Cardiac fibroblast (primary cell): ENCODE measurements at regions not wholly inside any gene's neighbourhood (a gene's known extent, or its start where the extent isn't known, plus 50 kb on each side); places are given as distances from the start of the nearest gene placed in this dataset.
A peak's percentile ranks its signal among the peaks of the same experiment; 100 is the strongest.

Experiments
- DNase-seq, 2 donors: peaks; one replicate each; pipeline versions ENCODE4 v3.0.0 to v3.0.0-alpha.2; 2010; ENCODE audit warnings: low read depth in 2 of 2
- H3K4me3 ChIP-seq, 2 donors: replicated peaks in 1 of 2; 1 replicate in 1 of 2; 2 replicates in 1 of 2; pipeline ENCODE4 v1.5.1; 2011; ENCODE audit warnings: low read depth in 2 of 2, low read length in 2 of 2, mild to moderate bottlenecking in 2 of 2, moderate library complexity in 1 of 2
- CTCF ChIP-seq: IDR thresholded peaks from one replicate; pipeline ENCODE4 v1.5.1; 2011; ENCODE audit warnings: low read depth, mild to moderate bottlenecking, low read length, inconsistent platforms

GRCh38 chr5:66518052-66518451, 78.1 kb upstream of the MAST4 start:
- DNase-seq: no peak
- TF ChIP-seq CTCF: no peak

GRCh38 chr5:66518753-66519152, 77.4 kb upstream of the MAST4 start:
- DNase-seq: peak; percentile 27 to 61
- no peak overlapping the region for H3K4me3 ChIP-seq
- TF ChIP-seq CTCF: no peak

More at GRCh38 chr5:66518052-66518451, 78.1 kb upstream of the MAST4 start:
- no peak overlapping the region for H3K4me3 ChIP-seq

- peak in 1 of 2 donors; percentile 18 for DNase-seq
- no peak overlapping the region for H3K4me3 ChIP-seq
- TF ChIP-seq CTCF: no peak
These were observed 76.6 kb upstream of the MAST4 start for GRCh38 chr5:66519626-66520025.

GRCh38 chr5:66520854-66521253, 75.3 kb upstream of the MAST4 start:
- DNase-seq: no peak
- no peak for TF ChIP-seq CTCF
- no peak overlapping the region for H3K4me3 ChIP-seq

- no peak for TF ChIP-seq CTCF
- DNase-seq: peak in 1 of 2 donors; percentile 13
- H3K4me3 ChIP-seq: no peak overlapping the region
These were observed 68.6 kb upstream of the MAST4 start for GRCh38 chr5:66527478-66528035.

- DNase-seq: no peak
- no peak for TF ChIP-seq CTCF
These were observed 67.0 kb upstream of the MAST4 start for GRCh38 chr5:66529182-66529581.

GRCh38 chr5:66529704-66530103, 66.5 kb upstream of the MAST4 start:
- no peak for TF ChIP-seq CTCF
- H3K4me3 ChIP-seq: no peak overlapping the region
- DNase-seq: no peak

More at GRCh38 chr5:66529182-66529581, 67.0 kb upstream of the MAST4 start:
- H3K4me3 ChIP-seq: no peak overlapping the region
